ENCODE measurements at regions not wholly inside any gene's neighbourhood (a gene's known extent, or its start where the extent isn't known, plus 50 kb on each side); places are given as distances from the start of the nearest gene placed in this dataset.

DNA sequence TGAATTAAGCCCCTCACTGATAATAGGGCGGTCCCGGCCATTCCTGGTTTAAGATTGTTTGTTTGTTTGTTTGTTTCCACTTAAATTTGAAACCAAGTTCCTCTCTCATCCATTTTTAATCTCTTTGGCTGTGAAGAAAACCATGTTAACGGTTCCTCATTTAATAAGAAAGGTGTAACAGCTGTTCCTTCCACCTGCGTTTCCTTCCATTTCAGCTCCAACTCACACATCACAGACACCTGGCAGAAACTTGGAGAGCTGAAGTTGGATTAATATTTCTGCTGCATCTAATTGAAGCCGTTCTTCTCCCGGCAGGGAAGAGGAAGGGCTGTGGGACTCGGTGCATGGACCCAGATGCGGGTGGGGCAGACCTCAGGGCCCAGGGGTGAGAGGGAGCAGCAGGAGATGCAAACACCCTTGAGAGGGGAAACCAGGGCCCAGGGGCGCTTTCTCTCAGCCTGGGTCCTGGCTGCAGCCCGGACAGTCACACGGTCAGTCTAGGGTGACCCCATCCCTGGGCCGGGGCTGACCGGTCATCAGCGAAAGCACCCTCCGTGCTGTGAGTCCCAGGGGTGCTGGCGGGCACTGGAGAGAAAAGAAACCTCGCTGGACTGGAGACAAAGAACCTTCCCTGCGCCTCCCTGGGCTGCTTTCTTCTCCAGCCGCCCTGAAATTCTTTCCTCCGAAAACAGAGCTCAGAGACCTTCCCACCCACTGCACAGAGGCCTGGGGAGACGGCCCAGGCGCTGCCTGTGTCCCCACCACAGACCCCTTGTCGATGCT lies 242.0 kb downstream of the BRD1 start:
- intact Hi-C loops (cut with DNase I; ENCODE audit: low total_unique reads) = no loop called here
- no peak overlapping the region for H3K4me3 ChIP-seq

DNA sequence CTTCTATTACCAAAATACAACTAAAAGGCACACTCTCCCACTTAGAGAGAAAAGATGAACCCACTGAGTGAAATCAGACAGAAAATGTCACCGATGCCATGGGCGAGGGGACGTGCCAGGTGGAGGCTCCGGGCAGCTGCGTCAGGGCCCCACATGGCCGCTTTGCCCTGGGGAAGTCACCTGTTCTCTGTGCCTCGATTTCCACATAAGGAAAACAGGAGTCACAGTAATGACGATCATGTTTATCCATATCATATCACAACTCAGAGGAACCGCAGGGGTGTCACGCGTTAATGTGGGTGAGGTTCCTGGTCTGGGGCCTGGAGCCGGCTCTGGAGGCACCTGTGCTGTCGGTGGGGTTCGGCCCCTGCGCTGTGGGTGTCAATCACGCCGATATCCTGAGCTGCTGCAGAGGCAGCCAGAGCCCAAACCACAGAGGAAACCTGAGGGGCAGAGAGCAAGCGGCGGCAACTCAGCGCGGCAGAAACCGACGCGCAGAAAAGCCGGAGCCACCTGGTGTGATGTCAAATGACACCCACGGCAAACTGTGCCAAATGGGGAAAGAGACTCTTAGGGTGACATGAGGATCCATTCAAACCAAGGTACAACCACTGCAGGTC lies 243.7 kb downstream of the BRD1 start:
- no peak for DNase-seq
- Histone ChIP-seq H3K4me3 (no peak overlapping the region), H3K27me3 (replicated peaks in 1 of 7) (no peaks in the 10 kb centered on the region), H3K36me3 (peaks cover 0 to 32% (median 9%) of the 10 kb centered on the region in 6 donors), H3K9me3 (peaks cover 0 to 21% (median 10%) of the 10 kb centered on the region in 8 donors), H3K4me1 (peaks cover 0 to 8% (median 2%) of the 10 kb centered on the region in 6 donors), H3K27ac (no peak overlapping the region)
- 93 to 98% (median 96%) methylated on average over 26 of the region's 26 CpGs for WGBS, 5 donors
- intact Hi-C loops (cut with DNase I; ENCODE audit: low total_unique reads) = no loop called here
- no peak for TF ChIP-seq POLR2A (IDR thresholded peaks at IDR 0.05)
- TF ChIP-seq, protein P1, sequence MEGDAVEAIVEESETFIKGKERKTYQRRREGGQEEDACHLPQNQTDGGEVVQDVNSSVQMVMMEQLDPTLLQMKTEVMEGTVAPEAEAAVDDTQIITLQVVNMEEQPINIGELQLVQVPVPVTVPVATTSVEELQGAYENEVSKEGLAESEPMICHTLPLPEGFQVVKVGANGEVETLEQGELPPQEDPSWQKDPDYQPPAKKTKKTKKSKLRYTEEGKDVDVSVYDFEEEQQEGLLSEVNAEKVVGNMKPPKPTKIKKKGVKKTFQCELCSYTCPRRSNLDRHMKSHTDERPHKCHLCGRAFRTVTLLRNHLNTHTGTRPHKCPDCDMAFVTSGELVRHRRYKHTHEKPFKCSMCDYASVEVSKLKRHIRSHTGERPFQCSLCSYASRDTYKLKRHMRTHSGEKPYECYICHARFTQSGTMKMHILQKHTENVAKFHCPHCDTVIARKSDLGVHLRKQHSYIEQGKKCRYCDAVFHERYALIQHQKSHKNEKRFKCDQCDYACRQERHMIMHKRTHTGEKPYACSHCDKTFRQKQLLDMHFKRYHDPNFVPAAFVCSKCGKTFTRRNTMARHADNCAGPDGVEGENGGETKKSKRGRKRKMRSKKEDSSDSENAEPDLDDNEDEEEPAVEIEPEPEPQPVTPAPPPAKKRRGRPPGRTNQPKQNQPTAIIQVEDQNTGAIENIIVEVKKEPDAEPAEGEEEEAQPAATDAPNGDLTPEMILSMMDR (IDR thresholded peaks at IDR 0.05 in 8 of 11, conservative IDR thresholded peaks at IDR 0.05 in 3 of 11) = no peak
- no peak for TF ChIP-seq POLR2AphosphoS5 (IDR thresholded peaks at IDR 0.05)

More for the DNA sequence above, 242.0 kb downstream of the BRD1 start:
- Histone ChIP-seq H3K27ac (no peak overlapping the region), H3K4me1 (peaks cover 0 to 8% (median 2%) of the 10 kb centered on the region in 6 donors), H3K27me3 (replicated peaks in 1 of 7) (no peaks in the 10 kb centered on the region), H3K9me3 (peaks cover 0 to 10% (median 0%) of the 10 kb centered on the region in 8 donors), H3K36me3 (peaks cover 0 to 47% (median 9%) of the 10 kb centered on the region in 6 donors)
- TF ChIP-seq, protein P1 (IDR thresholded peaks at IDR 0.05 in 8 of 11, conservative IDR thresholded peaks at IDR 0.05 in 3 of 11) = no peak
- TF ChIP-seq POLR2AphosphoS5 (IDR thresholded peaks at IDR 0.05) = no peak
- no peak for TF ChIP-seq POLR2A (IDR thresholded peaks at IDR 0.05)
- DNase-seq = no peak
- 89 to 92% (median 91%) methylated on average over 23 of the region's 23 CpGs for WGBS, 5 donors

DNA sequence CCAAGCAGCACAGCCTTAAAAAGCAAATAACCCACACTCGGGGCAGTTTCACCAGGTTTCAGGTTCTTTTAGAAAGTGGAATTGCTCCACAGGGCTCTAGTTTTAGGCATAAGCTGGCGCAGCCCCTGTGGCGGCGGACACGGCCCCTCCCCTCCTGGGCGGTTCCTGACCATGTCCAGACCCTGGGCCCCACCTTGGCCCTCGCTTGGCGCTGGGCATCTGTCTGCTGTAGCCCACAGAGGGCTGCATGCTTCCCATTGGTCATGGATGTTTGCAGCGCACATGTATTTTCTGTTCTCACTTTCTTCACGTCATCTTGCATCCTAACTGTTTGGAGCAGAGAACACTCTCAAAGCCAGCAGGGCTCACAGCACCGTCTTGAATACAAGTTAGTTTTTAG lies 244.3 kb downstream of the BRD1 start:
- no peak for DNase-seq
- no peaks in the 10 kb centered on the region for H3K27me3 ChIP-seq (replicated peaks in 1 of 7)
- peaks cover 0 to 8% (median 2%) of the 10 kb centered on the region in 6 donors for H3K4me1 ChIP-seq
- TF ChIP-seq POLR2AphosphoS5 (IDR thresholded peaks at IDR 0.05) (no peak), POLR2A (IDR thresholded peaks at IDR 0.05) (no peak)
- TF ChIP-seq, protein P1 (IDR thresholded peaks at IDR 0.05 in 8 of 11, conservative IDR thresholded peaks at IDR 0.05 in 3 of 11) = no peak
- intact Hi-C loops (cut with DNase I; ENCODE audit: low total_unique reads) = no loop called here
- peaks cover 0 to 32% (median 9%) of the 10 kb centered on the region in 6 donors for H3K36me3 ChIP-seq
- peaks cover 0 to 21% (median 10%) of the 10 kb centered on the region in 8 donors for H3K9me3 ChIP-seq
- no peak overlapping the region for H3K27ac ChIP-seq
- H3K4me3 ChIP-seq = no peak overlapping the region
- 83 to 90% (median 88%) methylated on average over 8 to 11 of the region's 11 CpGs for WGBS, 5 donors

DNA sequence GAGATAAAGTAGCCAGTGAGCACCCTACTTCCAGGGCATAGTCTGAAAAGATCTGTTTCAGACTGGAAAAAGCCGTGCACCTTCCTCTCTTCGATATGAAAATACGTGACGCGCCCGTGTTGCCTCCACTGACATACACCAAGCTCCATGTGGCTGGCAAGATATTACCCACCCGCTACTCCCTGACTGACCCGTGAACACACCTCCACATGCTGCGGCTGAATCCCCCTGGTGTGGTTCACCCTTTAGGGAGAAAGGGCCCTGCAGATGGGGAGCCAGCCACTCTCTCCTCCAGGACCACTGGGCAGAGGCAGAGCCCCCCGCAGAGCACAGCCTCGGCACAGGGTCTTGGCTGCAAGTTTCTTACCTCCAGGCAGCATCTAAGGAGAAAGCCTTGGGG lies 245.0 kb downstream of the BRD1 start:
- 62 to 93% (median 81%) methylated on average over 11 of the region's 11 CpGs for WGBS, 5 donors
- H3K4me1 ChIP-seq = peaks cover 0 to 9% (median 2%) of the 10 kb centered on the region in 6 donors
- peaks cover 0 to 32% (median 9%) of the 10 kb centered on the region in 6 donors for H3K36me3 ChIP-seq
- TF ChIP-seq POLR2A (IDR thresholded peaks at IDR 0.05) = no peak
- no peak for TF ChIP-seq POLR2AphosphoS5 (IDR thresholded peaks at IDR 0.05)
- TF ChIP-seq, protein P1 (IDR thresholded peaks at IDR 0.05 in 8 of 11, conservative IDR thresholded peaks at IDR 0.05 in 3 of 11) = no peak
- peak overlapping the region in 3 of 8 donors; percentile 4 to 31 (median 30) for H3K27ac ChIP-seq
- DNase-seq = no peak
- peaks cover 0 to 21% (median 10%) of the 10 kb centered on the region in 8 donors for H3K9me3 ChIP-seq
- H3K27me3 ChIP-seq (replicated peaks in 1 of 7) = no peaks in the 10 kb centered on the region
- H3K4me3 ChIP-seq = no peak overlapping the region
- intact Hi-C loops (cut with DNase I; ENCODE audit: low total_unique reads) = no loop called here

Measured in spleen (tissue), 11 donors.